Endodermal cell (in vitro differentiated cells): ENCODE measurements at regions not wholly inside any gene's neighbourhood (a gene's known extent, or its start where the extent isn't known, plus 50 kb on each side); places are given as distances from the start of the nearest gene placed in this dataset.
A peak's percentile ranks its signal among the peaks of the same experiment; 100 is the strongest.

Source experiments
- DNase-seq: peaks from one replicate; pipeline ENCODE4 v3.0.0-alpha.2; 2017
- H3K27ac ChIP-seq: 2 replicates; pipeline ENCODE4 v1.5.1; 2013; ENCODE audit warnings: mild to moderate bottlenecking, low read depth, low read length, moderate library complexity
- H3K27me3 ChIP-seq: 2 replicates; pipeline ENCODE4 v1.6.1; 2013; ENCODE audit warnings: mild to moderate bottlenecking, low read length, moderate library complexity; ENCODE audit not compliant: insufficient read depth, control insufficient read depth, poor library complexity, severe bottlenecking
- H3K36me3 ChIP-seq: 2 replicates; pipeline ENCODE4 v1.7.0; 2013; ENCODE audit warnings: mild to moderate bottlenecking, low read length, moderate library complexity; ENCODE audit not compliant: control insufficient read depth, insufficient read depth
- H3K4me1 ChIP-seq: one replicate; pipeline ENCODE4 v1.7.0; 2013; ENCODE audit warnings: low read length; ENCODE audit not compliant: control insufficient read depth, insufficient read depth
- H3K4me3 ChIP-seq: 2 replicates; pipeline ENCODE4 v1.5.1; 2013; ENCODE audit warnings: mild to moderate bottlenecking, low read length, moderate library complexity
- H3K9ac ChIP-seq: 2 replicates; pipeline ENCODE4 v1.6.1; 2013; ENCODE audit warnings: mild to moderate bottlenecking, low read length, moderate library complexity; ENCODE audit not compliant: poor library complexity, severe bottlenecking; ENCODE audit errors: extremely low read depth
- H3K9me3 ChIP-seq: 2 replicates; pipeline ENCODE4 v1.6.1; 2013; ENCODE audit warnings: mild to moderate bottlenecking, low read length, moderate library complexity; ENCODE audit not compliant: control insufficient read depth
- H3K27ac Mint-ChIP-seq: 2 replicates; pipeline ENCODE4 v1.8.0; 2020; ENCODE audit warnings: mixed read lengths
- H3K27me3 Mint-ChIP-seq: 2 replicates; pipeline ENCODE4 v1.8.0; 2021; ENCODE audit warnings: mild to moderate bottlenecking, mixed read lengths; ENCODE audit not compliant: insufficient read depth
- H3K36me3 Mint-ChIP-seq: 2 replicates; pipeline ENCODE4 v1.8.0; 2020; ENCODE audit warnings: low read depth, mixed read lengths
- H3K4me1 Mint-ChIP-seq: 2 replicates; pipeline ENCODE4 v1.8.0; 2020; ENCODE audit warnings: mixed read lengths
- H3K4me3 Mint-ChIP-seq: 2 replicates; pipeline ENCODE4 v1.8.0; 2020; ENCODE audit warnings: mild to moderate bottlenecking, moderate library complexity, mixed read lengths
- H3K9me3 Mint-ChIP-seq: 2 replicates; pipeline ENCODE4 v1.8.0; 2020; ENCODE audit warnings: mild to moderate bottlenecking, mixed read lengths
- WGBS, 2 experiments: methylation state at CpG; one replicate each; pipeline versions ENCODE4 v1.1.5 to v1.1.7; 2013; ENCODE audit warnings: missing lambda C conversion rate in 2 of 2, mixed read lengths in 1 of 2; ENCODE audit not compliant: insufficient coverage in 1 of 2, insufficient read length in 1 of 2; 5-methylcytosine and 5-hydroxymethylcytosine counted together
- TF ChIP-seq, protein P1 (sequence below): fragments of 200-600 bp; sonication (generic); conservative IDR thresholded peaks from 2 replicates; pipeline ENCODE4 v1.5.0; 2021; ENCODE audit warnings: antibody characterized with exemption, mild to moderate bottlenecking

DNA sequence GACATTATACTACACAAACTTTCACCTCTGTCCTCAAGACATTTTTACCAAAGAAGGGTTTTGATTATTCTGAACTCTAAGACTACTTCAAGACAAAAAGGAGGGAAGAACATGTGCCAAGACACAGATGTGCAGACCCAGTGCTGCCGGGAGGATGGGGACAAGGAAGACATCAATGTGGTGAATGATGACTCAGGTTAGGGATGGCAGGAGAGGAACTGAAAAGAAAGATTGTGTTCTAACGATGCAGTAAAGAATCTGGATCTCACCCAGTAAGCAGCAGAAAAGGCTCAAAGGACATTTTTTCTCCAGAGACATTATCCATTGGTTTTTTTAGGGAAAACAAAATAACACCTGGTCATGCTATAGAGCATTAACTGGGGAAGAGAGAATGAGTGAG is 449.9 kb upstream of the NR2F2 start:
- H3K9me3 ChIP-seq: no peaks in the 10 kb centered on the region
- H3K36me3 ChIP-seq: no peaks in the 10 kb centered on the region
- Mint-ChIP-seq H3K27me3 (no peaks in the 10 kb centered on the region), H3K27ac (no peak overlapping the region), H3K9me3 (no peaks in the 10 kb centered on the region), H3K4me3 (no peak overlapping the region), H3K36me3 (no peaks in the 10 kb centered on the region), H3K4me1 (peaks cover 9% of the 10 kb centered on the region)
- no peak overlapping the region for H3K4me3 ChIP-seq
- no peaks in the 10 kb centered on the region for H3K4me1 ChIP-seq
- no peak overlapping the region for H3K27ac ChIP-seq
- H3K27me3 ChIP-seq: no peaks in the 10 kb centered on the region
- 79 to 92% methylated on average over 2 of the region's 2 CpGs for WGBS, 2 experiments
- DNase-seq: no peak
- no peak overlapping the region for H3K9ac ChIP-seq
- TF ChIP-seq, protein P1, sequence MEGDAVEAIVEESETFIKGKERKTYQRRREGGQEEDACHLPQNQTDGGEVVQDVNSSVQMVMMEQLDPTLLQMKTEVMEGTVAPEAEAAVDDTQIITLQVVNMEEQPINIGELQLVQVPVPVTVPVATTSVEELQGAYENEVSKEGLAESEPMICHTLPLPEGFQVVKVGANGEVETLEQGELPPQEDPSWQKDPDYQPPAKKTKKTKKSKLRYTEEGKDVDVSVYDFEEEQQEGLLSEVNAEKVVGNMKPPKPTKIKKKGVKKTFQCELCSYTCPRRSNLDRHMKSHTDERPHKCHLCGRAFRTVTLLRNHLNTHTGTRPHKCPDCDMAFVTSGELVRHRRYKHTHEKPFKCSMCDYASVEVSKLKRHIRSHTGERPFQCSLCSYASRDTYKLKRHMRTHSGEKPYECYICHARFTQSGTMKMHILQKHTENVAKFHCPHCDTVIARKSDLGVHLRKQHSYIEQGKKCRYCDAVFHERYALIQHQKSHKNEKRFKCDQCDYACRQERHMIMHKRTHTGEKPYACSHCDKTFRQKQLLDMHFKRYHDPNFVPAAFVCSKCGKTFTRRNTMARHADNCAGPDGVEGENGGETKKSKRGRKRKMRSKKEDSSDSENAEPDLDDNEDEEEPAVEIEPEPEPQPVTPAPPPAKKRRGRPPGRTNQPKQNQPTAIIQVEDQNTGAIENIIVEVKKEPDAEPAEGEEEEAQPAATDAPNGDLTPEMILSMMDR: no peak

DNA sequence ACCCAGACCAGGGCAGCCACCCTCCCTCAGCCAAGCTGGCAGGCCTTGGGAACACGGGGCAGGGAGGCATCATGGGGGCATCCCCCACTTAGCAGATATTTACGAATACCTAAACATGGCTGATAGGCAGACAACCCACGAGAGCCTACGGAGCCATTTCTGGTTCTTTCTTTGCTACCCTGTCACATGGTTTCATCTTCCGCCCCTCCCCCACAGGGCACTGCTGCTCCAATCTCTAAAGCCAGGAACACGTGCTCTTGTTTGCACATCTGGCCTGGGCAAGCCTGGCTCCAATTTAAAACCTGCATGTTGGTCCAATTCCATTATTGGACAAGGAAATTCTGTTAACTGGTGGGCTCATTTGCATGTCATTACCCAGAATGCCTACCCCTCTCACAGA is 447.4 kb upstream of the NR2F2 start:
- DNase-seq: no peak
- 89 to 100% methylated on average over 1 to 6 of the region's 6 CpGs for WGBS, 2 experiments
- peaks cover 15% of the 10 kb centered on the region for H3K4me1 Mint-ChIP-seq
- Histone ChIP-seq H3K27ac (no peak overlapping the region), H3K4me1 (no peaks in the 10 kb centered on the region), H3K4me3 (no peak overlapping the region), H3K27me3 (no peaks in the 10 kb centered on the region), H3K9ac (no peak overlapping the region), H3K9me3 (no peaks in the 10 kb centered on the region), H3K36me3 (no peaks in the 10 kb centered on the region)
- H3K36me3 Mint-ChIP-seq: no peaks in the 10 kb centered on the region
- no peak overlapping the region for H3K27ac Mint-ChIP-seq
- H3K27me3 Mint-ChIP-seq: no peaks in the 10 kb centered on the region
- H3K4me3 Mint-ChIP-seq: no peak overlapping the region
- H3K9me3 Mint-ChIP-seq: no peaks in the 10 kb centered on the region
- TF ChIP-seq, protein P1: no peak

DNA sequence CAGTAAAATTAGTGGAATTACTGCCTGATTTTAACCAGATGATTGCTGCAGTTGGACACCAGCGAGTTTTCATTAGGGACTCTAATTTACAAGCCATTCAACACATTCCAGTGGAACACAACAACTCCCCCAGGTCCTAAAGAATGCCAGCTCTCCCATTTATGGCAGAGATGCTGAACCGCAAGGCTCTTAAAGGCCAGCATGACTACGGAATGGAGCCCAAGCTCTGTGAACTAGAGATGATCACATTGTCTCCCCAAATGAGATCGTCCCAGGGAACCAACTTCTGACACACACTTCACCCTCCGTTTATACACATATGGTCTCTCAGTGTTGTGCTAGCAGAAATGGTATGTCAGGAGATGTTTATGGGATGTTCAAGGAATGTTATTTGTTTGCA is 446.2 kb upstream of the NR2F2 start:
- H3K9me3 ChIP-seq: no peaks in the 10 kb centered on the region
- no peaks in the 10 kb centered on the region for H3K27me3 ChIP-seq
- Mint-ChIP-seq H3K36me3 (no peaks in the 10 kb centered on the region), H3K9me3 (no peaks in the 10 kb centered on the region), H3K27ac (no peak overlapping the region), H3K4me3 (no peak overlapping the region), H3K27me3 (no peaks in the 10 kb centered on the region), H3K4me1 (peaks cover 16% of the 10 kb centered on the region)
- no peak overlapping the region for H3K27ac ChIP-seq
- DNase-seq: peak; percentile 63
- no peak overlapping the region for H3K9ac ChIP-seq
- H3K4me3 ChIP-seq: no peak overlapping the region
- no peaks in the 10 kb centered on the region for H3K4me1 ChIP-seq
- WGBS, 2 experiments: 78% methylated on average over 5 of the region's 5 CpGs; no CpG with 5 or more reads in 1 of the 2 experiments
- H3K36me3 ChIP-seq: no peaks in the 10 kb centered on the region
- TF ChIP-seq, protein P1: no peak
